Lung (tissue), 11 donors: ENCODE measurements at regions not wholly inside any gene's neighbourhood (a gene's known extent, or its start where the extent isn't known, plus 50 kb on each side); places are given as distances from the start of the nearest gene placed in this dataset.

Source experiments
- ATAC-seq: fragments of 200-7000 bp; cut with Tn5 transposase; one replicate; pipeline ENCODE4 v1.9.1; 2020; ENCODE audit warnings: moderate number of reproducible peaks; ENCODE audit not compliant: insufficient read depth, low FRiP score
- DNase-seq, 3 donors: peaks; one replicate each; pipeline ENCODE4 v3.0.0-alpha.2; 2013 to 2017
- H3K27ac ChIP-seq, 2 donors: one replicate each; pipeline ENCODE4 v1.5.1; 2013; ENCODE audit warnings: mild to moderate bottlenecking in 2 of 2, moderate library complexity in 2 of 2, control low read depth in 1 of 2, inconsistent platforms in 1 of 2, low read depth in 1 of 2, low read length in 1 of 2
- H3K27me3 ChIP-seq, 3 donors: one replicate each; pipeline ENCODE4 v1.5.1; 2013; ENCODE audit warnings: low read length in 2 of 3; ENCODE audit not compliant: control insufficient read depth in 3 of 3, insufficient read depth in 3 of 3
- H3K36me3 ChIP-seq, 4 donors: one replicate each; pipeline ENCODE4 v1.5.1; 2013; ENCODE audit warnings: low read length in 4 of 4, mild to moderate bottlenecking in 1 of 4, moderate library complexity in 1 of 4; ENCODE audit not compliant: control insufficient read depth in 4 of 4, insufficient read depth in 4 of 4
- H3K4me1 ChIP-seq, 5 donors: one replicate each; pipeline ENCODE4 v1.5.1; 2013; ENCODE audit warnings: low read length in 5 of 5, mild to moderate bottlenecking in 2 of 5, moderate library complexity in 1 of 5; ENCODE audit not compliant: control insufficient read depth in 5 of 5, insufficient read depth in 5 of 5
- H3K4me3 ChIP-seq: one replicate; pipeline ENCODE4 v1.5.1; 2013; ENCODE audit warnings: mild to moderate bottlenecking, control low read depth, moderate library complexity
- H3K9ac ChIP-seq, 2 donors: one replicate each; pipeline ENCODE4 v1.5.1; 2013; ENCODE audit warnings: low read length in 2 of 2, control low read depth in 1 of 2; ENCODE audit not compliant: insufficient read depth in 1 of 2
- H3K9me3 ChIP-seq, 4 donors: one replicate each; pipeline ENCODE4 v1.5.1; 2013; ENCODE audit warnings: low read length in 3 of 4, mild to moderate bottlenecking in 1 of 4, moderate library complexity in 1 of 4; ENCODE audit not compliant: control insufficient read depth in 4 of 4, insufficient read depth in 3 of 4
- WGBS, 2 donors: extraction: QIAGEN DNeasy Blood & Tissue Kit; methylation state at CpG; one replicate each; pipeline ENCODE4 v1.1.7; 2013; 5-methylcytosine and 5-hydroxymethylcytosine counted together
- TF ChIP-seq, protein P1 (sequence below): IDR thresholded peaks from 2 replicates; pipeline ENCODE4 v1.5.1; 2012; ENCODE audit warnings: mild to moderate bottlenecking; ENCODE audit errors: control extremely low read depth, extremely low read depth
- donor health status: control.
- donor health status: control.
- donor health status: Bipolar disorder and iron deficiency.
- donor health status: healthy.
- donor health status: DM: yes; HTN: yes; CAD: no.

DNA sequence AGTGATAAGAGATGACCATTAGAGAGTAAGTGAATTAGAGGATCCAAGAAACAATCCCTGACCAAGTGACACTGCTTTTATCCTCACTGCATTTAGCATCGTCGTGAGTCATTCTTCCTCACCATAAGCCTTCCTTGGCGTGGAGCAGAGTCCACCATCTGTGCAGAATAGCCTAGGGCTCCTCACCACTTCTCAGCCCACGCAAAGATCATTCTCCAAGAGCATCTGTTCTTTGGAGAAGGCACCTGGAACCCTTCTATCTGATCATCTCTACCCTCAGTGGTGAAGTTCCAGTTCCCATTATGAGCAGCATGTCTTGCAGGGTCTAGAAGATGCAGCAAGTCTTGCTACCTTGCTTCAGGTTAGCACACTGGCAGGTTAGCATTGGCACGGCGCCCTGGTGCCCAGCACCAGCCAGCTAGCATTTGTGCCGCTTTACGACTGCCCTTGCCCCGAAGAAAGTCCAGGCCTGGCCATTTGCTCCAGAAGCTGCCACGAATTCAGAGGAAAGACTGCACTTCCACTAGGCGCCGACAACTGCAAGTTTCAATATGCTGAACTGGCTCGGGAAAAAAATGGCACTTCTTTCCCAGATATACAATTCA lies 225.8 kb downstream of the TTC32 start:
- no peaks in the 10 kb centered on the region for H3K27me3 ChIP-seq
- DNase-seq = no peak
- TF ChIP-seq, protein P1, sequence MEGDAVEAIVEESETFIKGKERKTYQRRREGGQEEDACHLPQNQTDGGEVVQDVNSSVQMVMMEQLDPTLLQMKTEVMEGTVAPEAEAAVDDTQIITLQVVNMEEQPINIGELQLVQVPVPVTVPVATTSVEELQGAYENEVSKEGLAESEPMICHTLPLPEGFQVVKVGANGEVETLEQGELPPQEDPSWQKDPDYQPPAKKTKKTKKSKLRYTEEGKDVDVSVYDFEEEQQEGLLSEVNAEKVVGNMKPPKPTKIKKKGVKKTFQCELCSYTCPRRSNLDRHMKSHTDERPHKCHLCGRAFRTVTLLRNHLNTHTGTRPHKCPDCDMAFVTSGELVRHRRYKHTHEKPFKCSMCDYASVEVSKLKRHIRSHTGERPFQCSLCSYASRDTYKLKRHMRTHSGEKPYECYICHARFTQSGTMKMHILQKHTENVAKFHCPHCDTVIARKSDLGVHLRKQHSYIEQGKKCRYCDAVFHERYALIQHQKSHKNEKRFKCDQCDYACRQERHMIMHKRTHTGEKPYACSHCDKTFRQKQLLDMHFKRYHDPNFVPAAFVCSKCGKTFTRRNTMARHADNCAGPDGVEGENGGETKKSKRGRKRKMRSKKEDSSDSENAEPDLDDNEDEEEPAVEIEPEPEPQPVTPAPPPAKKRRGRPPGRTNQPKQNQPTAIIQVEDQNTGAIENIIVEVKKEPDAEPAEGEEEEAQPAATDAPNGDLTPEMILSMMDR = no peak
- H3K9me3 ChIP-seq = no peaks in the 10 kb centered on the region
- H3K9ac ChIP-seq = no peak overlapping the region
- 88 to 89% methylated on average over 13 of the region's 13 CpGs for WGBS, 2 donors
- no peak overlapping the region for H3K4me3 ChIP-seq
- H3K4me1 ChIP-seq = peaks cover 0 to 37% (median 0%) of the 10 kb centered on the region in 5 donors
- no peak overlapping the region for H3K27ac ChIP-seq
- no peaks in the 10 kb centered on the region for H3K36me3 ChIP-seq
- no peak for ATAC-seq

- Histone ChIP-seq H3K36me3 (no peaks in the 10 kb centered on the region), H3K27me3 (no peaks in the 10 kb centered on the region), H3K27ac (no peak overlapping the region), H3K4me3 (no peak overlapping the region), H3K9me3 (no peaks in the 10 kb centered on the region), H3K4me1 (peaks cover 0 to 37% (median 0%) of the 10 kb centered on the region in 5 donors), H3K9ac (no peak overlapping the region)
- TF ChIP-seq, protein P1 = no peak
- ATAC-seq = no peak
- WGBS, 2 donors = 21 to 53% methylated on average over 13 of the region's 13 CpGs
- DNase-seq = peak; percentile 48 to 66 (median 49)
Measured at GRCh38 chr2:19675003-19675629, 226.7 kb downstream of the TTC32 start.

DNA sequence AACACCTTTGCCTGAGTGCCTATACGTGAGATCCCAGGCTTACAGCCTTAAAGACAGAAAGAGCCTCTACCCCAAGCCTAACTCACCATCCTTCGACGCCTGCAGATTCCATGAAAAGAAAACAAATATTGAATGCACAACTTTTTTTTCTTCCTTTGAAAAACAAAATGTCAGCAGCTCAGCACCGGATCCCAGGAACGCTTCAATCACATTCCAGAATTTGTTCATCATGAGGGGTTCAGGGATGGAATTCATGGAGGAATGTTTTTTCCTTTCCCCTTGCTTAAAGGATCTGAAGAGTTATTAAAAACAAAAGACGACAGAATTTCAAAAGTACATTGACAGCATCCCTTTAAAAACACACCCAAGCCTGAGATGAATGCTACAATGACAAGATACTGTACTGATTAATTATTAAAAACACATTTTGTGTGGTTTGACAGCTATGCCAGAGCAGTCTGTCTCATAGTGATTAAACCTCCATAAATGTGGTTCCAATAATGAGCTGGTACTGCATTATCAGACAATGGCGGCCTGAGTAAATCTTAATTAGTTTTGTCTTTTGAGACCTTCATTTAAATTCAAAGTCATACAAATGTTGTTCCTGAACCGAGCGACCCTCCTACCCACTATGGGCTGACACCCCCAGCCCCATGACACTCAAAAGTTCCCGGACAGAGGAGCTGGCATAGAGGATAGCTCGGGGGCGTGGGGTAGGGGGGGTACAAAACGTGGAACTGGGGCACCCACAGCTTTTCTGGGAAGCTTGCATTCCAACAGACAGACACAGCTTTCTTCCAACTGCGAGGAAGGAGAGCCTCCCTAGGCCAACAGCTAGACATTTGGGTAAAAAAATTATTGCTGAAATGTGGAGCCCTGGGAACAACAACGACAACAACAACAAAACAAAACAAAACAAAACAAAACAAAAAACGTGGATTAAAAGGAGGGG lies 227.5 kb downstream of the TTC32 start:
- ATAC-seq (no peak), DNase-seq (no peak)
- Histone ChIP-seq H3K4me3 (no peak overlapping the region), H3K36me3 (no peaks in the 10 kb centered on the region), H3K9ac (no peak overlapping the region), H3K4me1 (peaks cover 0 to 37% (median 0%) of the 10 kb centered on the region in 5 donors), H3K27me3 (no peaks in the 10 kb centered on the region), H3K27ac (no peak overlapping the region), H3K9me3 (no peaks in the 10 kb centered on the region)
- 69 to 74% methylated on average over 16 of the region's 16 CpGs for WGBS, 2 donors
- TF ChIP-seq, protein P1 = no peak
